HG03064 (cell line): ENCODE measurements at regions not wholly inside any gene's neighbourhood (a gene's known extent, or its start where the extent isn't known, plus 50 kb on each side); places are given as distances from the start of the nearest gene placed in this dataset.
"Not testable (repeated sequence)": the region's sequence is repeated elsewhere in the genome, so short reads cannot be mapped to it uniquely, and the experiment has no call there.

Source experiments
- ATAC-seq: cut with Tn5 transposase; IDR thresholded peaks from one replicate; pipeline ENCODE4 v1.9.1; 2021; ENCODE audit warnings: low read depth; ENCODE audit not compliant: unreplicated experiment

GRCh38 chr16:86737083-86737482, 158.7 kb downstream of the FOXL1 start:
- ATAC-seq = no peak

- not testable (repeated sequence) for ATAC-seq
Observed at GRCh38 chr16:86738322-86738721, 160.0 kb downstream of the FOXL1 start.

GRCh38 chr16:86739178-86739577, 160.8 kb downstream of the FOXL1 start:
- no peak for ATAC-seq

GRCh38 chr16:86739808-86740207, 161.5 kb downstream of the FOXL1 start:
- ATAC-seq = no peak

GRCh38 chr16:86740298-86740697, 161.9 kb downstream of the FOXL1 start:
- no peak for ATAC-seq

- no peak for ATAC-seq
Observed at GRCh38 chr16:86740906-86741799, 162.8 kb downstream of the FOXL1 start.

- ATAC-seq = no peak
Observed at GRCh38 chr16:86747761-86748160, 169.4 kb downstream of the FOXL1 start.

- no peak for ATAC-seq
Observed at GRCh38 chr16:86748652-86749051, 170.3 kb downstream of the FOXL1 start.

GRCh38 chr16:86751076-86752030, 173.0 kb downstream of the FOXL1 start:
- ATAC-seq = no peak

GRCh38 chr16:86752582-86753175, 174.3 kb downstream of the FOXL1 start:
- no peak for ATAC-seq

- no peak for ATAC-seq
Observed at GRCh38 chr16:86753399-86753798, 175.1 kb downstream of the FOXL1 start.

GRCh38 chr16:86755571-86756006, 177.2 kb downstream of the FOXL1 start:
- no peak for ATAC-seq

GRCh38 chr16:86756882-86757703, 178.7 kb downstream of the FOXL1 start:
- no peak for ATAC-seq

- no peak for ATAC-seq
Observed at GRCh38 chr16:86757704-86758040, 179.3 kb downstream of the FOXL1 start.

- ATAC-seq = no peak
Observed at GRCh38 chr16:86758932-86759331, 180.6 kb downstream of the FOXL1 start.

GRCh38 chr16:86761111-86762031, 183.0 kb downstream of the FOXL1 start:
- no peak for ATAC-seq

GRCh38 chr16:86762095-86762494, 183.7 kb downstream of the FOXL1 start:
- ATAC-seq = no peak

- ATAC-seq = no peak
Observed at GRCh38 chr16:86763819-86764218, 185.5 kb downstream of the FOXL1 start.

GRCh38 chr16:86764551-86764950, 186.2 kb downstream of the FOXL1 start:
- ATAC-seq = no peak
